CD4-positive, alpha-beta T cell (primary cell): ENCODE measurements at regions not wholly inside any gene's neighbourhood (a gene's known extent, or its start where the extent isn't known, plus 50 kb on each side); places are given as distances from the start of the nearest gene placed in this dataset.

ENCODE experiments used
- ATAC-seq: fragments of 200-7000 bp; cut with Tn5 transposase; one replicate; pipeline ENCODE4 v1.10.0; 2022; ENCODE audit warnings: mild to moderate bottlenecking; ENCODE audit not compliant: poor library complexity
- CTCF ChIA-PET: fragments of 350-600 bp; sonication (Branson Sonifier 250); formaldehyde crosslinking; loops from one replicate; lab custom pipeline; 2021; ENCODE audit warnings: antibody characterized with exemption, inconsistent platforms; lab: Charles Lee
- POLR2A ChIA-PET: fragments of 350-600 bp; sonication (Branson Sonifier 250); formaldehyde crosslinking; loops from one replicate; lab custom pipeline; 2021; ENCODE audit warnings: antibody characterized with exemption, inconsistent platforms; lab: Charles Lee
- DNase-seq, 14 experiments: peaks; one replicate each; pipeline ENCODE4 v3.0.0-alpha.2; 2013 to 2020; ENCODE audit warnings: mixed read lengths in 2 of 14
- H3K27ac ChIP-seq, 2 donors: one replicate each; pipeline versions ENCODE4 v1.5.1 to v1.7.0; 2013; ENCODE audit warnings: low read length in 2 of 2, low read depth in 1 of 2, mild to moderate bottlenecking in 1 of 2
- H3K27me3 ChIP-seq, 2 experiments: 1 replicate in 1 of 2; 2 replicates in 1 of 2; pipeline versions ENCODE4 v1.6.1 to v1.7.0; 2013; ENCODE audit warnings: low read length in 2 of 2, control low read depth in 1 of 2, mild to moderate bottlenecking in 1 of 2, moderate library complexity in 1 of 2; ENCODE audit not compliant: insufficient read depth in 2 of 2, control insufficient read depth in 1 of 2
- H3K36me3 ChIP-seq: one replicate; pipeline ENCODE4 v1.6.1; 2013; ENCODE audit warnings: low read length, control low read depth; ENCODE audit not compliant: insufficient read depth
- H3K4me1 ChIP-seq: one replicate; pipeline ENCODE4 v1.6.1; 2013; ENCODE audit warnings: low read length, control low read depth; ENCODE audit not compliant: insufficient read depth
- H3K4me3 ChIP-seq: one replicate; pipeline ENCODE4 v1.5.1; 2013; ENCODE audit warnings: mild to moderate bottlenecking, low read length, moderate library complexity
- H3K9me3 ChIP-seq, 2 experiments: 1 replicate in 1 of 2; 2 replicates in 1 of 2; pipeline versions ENCODE4 v1.6.1 to v1.7.0; 2013; ENCODE audit warnings: low read length in 2 of 2, mild to moderate bottlenecking in 2 of 2, control low read depth in 1 of 2, moderate library complexity in 1 of 2; ENCODE audit not compliant: control insufficient read depth in 1 of 2, insufficient read depth in 1 of 2
- H3K27ac Mint-ChIP-seq: one replicate; pipeline ENCODE4 v1.8.0; 2020; ENCODE audit warnings: mixed read lengths
- H3K27me3 Mint-ChIP-seq: one replicate; pipeline ENCODE4 v1.8.0; 2021; ENCODE audit warnings: mixed read lengths
- H3K36me3 Mint-ChIP-seq: one replicate; pipeline ENCODE4 v1.8.0; 2021; ENCODE audit warnings: low read depth, mixed read lengths
- H3K4me1 Mint-ChIP-seq: one replicate; pipeline ENCODE4 v1.8.0; 2021; ENCODE audit warnings: low read depth, mixed read lengths
- H3K4me3 Mint-ChIP-seq: one replicate; pipeline ENCODE4 v1.8.0; 2020; ENCODE audit warnings: mild to moderate bottlenecking, mixed read lengths
- H3K9me3 Mint-ChIP-seq: one replicate; pipeline ENCODE4 v1.8.0; 2020; ENCODE audit warnings: mixed read lengths
- intact Hi-C, 2 experiments: fragments of 100-400 bp; cut with DNase I in 1 of 2; cut with micrococcal nuclease in 1 of 2; formaldehyde crosslinking; loops; one replicate each; pipeline versions ENCODE4 v1.15.1 to v1.9.0; 2023 to 2025; cut with DNase I, micrococcal nuclease
- TF ChIP-seq, protein P1 (sequence below): fragments of 200-600 bp; IDR thresholded peaks from one replicate; pipeline ENCODE4 v1.8.0; 2022; ENCODE audit warnings: antibody characterized with exemption, mild to moderate bottlenecking

DNA sequence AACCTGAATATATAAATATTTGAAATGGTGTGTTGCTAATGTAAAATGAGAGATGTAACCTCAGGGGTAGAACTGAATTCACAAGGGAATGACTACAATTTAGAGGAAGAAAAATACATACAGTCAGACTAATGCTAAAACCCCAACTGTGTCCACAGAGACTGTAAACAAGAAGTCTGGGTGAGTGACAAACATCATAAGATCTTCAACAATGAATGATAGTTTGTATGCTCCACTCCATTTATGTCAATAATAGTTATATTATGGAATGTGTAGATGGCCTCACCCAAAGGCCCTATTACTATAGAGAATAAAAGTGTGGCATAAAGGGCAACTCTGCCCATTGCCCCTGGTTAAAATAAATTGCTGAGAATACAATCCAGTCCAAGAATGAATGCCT, 102.9 kb downstream of the CETN3 start:
- no peak for ATAC-seq
- no peaks in the 10 kb centered on the region for H3K9me3 Mint-ChIP-seq
- H3K27me3 ChIP-seq, result peaks cover 0 to 5% of the 10 kb centered on the region in 2 experiments
- H3K4me1 Mint-ChIP-seq, result no peaks in the 10 kb centered on the region
- TF ChIP-seq, protein P1, sequence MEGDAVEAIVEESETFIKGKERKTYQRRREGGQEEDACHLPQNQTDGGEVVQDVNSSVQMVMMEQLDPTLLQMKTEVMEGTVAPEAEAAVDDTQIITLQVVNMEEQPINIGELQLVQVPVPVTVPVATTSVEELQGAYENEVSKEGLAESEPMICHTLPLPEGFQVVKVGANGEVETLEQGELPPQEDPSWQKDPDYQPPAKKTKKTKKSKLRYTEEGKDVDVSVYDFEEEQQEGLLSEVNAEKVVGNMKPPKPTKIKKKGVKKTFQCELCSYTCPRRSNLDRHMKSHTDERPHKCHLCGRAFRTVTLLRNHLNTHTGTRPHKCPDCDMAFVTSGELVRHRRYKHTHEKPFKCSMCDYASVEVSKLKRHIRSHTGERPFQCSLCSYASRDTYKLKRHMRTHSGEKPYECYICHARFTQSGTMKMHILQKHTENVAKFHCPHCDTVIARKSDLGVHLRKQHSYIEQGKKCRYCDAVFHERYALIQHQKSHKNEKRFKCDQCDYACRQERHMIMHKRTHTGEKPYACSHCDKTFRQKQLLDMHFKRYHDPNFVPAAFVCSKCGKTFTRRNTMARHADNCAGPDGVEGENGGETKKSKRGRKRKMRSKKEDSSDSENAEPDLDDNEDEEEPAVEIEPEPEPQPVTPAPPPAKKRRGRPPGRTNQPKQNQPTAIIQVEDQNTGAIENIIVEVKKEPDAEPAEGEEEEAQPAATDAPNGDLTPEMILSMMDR, result no peak
- ChIA-PET POLR2A (no interaction called here), CTCF (no interaction called here)
- DNase-seq, result no peak
- no peaks in the 10 kb centered on the region for H3K36me3 ChIP-seq
- no peak overlapping the region for H3K4me3 Mint-ChIP-seq
- H3K4me1 ChIP-seq, result no peaks in the 10 kb centered on the region
- H3K27me3 Mint-ChIP-seq, result peaks cover 14% of the 10 kb centered on the region
- no peaks in the 10 kb centered on the region for H3K36me3 Mint-ChIP-seq
- no peak overlapping the region for H3K27ac ChIP-seq
- no peak overlapping the region for H3K4me3 ChIP-seq
- intact Hi-C loops, result no loop called here
- no peak overlapping the region for H3K27ac Mint-ChIP-seq
- no peaks in the 10 kb centered on the region for H3K9me3 ChIP-seq

DNA sequence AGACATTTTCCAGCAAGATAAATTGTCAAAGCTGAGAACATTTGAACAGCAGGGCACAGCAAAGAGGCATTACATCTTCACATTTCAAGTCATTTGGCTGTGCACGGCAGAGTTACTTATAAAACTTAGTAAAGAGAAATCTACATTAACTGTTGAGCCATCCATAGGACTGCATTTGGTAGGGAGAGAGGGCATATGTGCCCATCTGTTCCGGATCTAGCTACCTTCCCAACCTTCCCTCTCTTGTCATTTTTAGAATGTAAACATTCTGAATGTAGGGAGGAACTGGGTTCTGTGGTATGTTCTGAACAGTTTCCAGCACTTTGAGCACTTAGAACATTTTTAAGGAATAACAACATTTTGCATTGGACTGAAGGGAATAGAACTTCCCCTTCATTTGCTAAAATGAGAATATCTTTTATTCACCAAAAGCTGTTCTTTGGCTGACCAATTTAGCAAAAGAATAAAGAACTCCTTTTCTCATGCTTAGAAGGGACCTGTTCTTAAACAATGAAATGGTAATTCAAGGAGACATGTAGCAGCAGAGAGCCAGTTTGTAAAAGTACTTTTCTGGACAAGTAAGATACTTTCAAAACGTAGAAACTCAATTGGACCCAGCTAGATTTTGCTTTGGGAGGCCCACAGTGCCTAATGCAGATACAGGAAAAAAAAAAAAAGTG, 104.4 kb downstream of the CETN3 start:
- Mint-ChIP-seq H3K36me3 (no peaks in the 10 kb centered on the region), H3K27me3 (peaks cover 14% of the 10 kb centered on the region)
- CTCF ChIA-PET, result no interaction called here

DNA sequence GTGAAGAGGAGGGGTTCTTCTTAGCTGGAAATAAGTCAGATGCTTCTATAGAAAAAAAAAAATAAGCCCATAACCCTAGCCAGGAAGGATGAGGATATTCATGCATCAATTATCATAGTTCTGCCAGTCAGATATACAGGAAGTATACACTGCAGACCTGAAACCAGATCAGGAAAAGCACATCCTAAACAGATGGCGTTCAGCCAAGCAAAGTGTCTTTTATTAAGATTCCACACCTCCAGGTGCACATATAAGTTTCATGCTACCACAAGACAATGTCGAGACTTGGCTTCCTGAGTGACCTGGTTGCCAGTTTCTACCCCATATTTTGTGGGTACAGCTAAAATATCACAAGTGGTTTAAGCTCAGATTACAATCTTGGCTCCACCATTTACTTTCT, 108.3 kb downstream of the CETN3 start:
- Mint-ChIP-seq H3K4me3 (no peak overlapping the region), H3K9me3 (no peaks in the 10 kb centered on the region), H3K27ac (no peak overlapping the region), H3K4me1 (no peaks in the 10 kb centered on the region), H3K27me3 (peaks cover 14% of the 10 kb centered on the region), H3K36me3 (no peaks in the 10 kb centered on the region)
- intact Hi-C loops, result no loop called here
- H3K4me3 ChIP-seq, result no peak overlapping the region
- no peaks in the 10 kb centered on the region for H3K4me1 ChIP-seq
- H3K27me3 ChIP-seq, result no peaks in the 10 kb centered on the region
- TF ChIP-seq, protein P1, result no peak
- DNase-seq, result no peak
- no peak overlapping the region for H3K27ac ChIP-seq
- no peaks in the 10 kb centered on the region for H3K36me3 ChIP-seq
- ATAC-seq, result no peak
- ChIA-PET CTCF (no interaction called here), POLR2A (no interaction called here)
- no peaks in the 10 kb centered on the region for H3K9me3 ChIP-seq

More for the DNA sequence above, 104.4 kb downstream of the CETN3 start:
- no peaks in the 10 kb centered on the region for H3K9me3 ChIP-seq
- ATAC-seq, result no peak
- no peak overlapping the region for H3K4me3 ChIP-seq
- peaks cover 0 to 5% of the 10 kb centered on the region in 2 experiments for H3K27me3 ChIP-seq
- POLR2A ChIA-PET, result no interaction called here
- H3K4me1 ChIP-seq, result no peaks in the 10 kb centered on the region
- DNase-seq, result no peak
- no peaks in the 10 kb centered on the region for H3K4me1 Mint-ChIP-seq
- TF ChIP-seq, protein P1, result no peak
- H3K36me3 ChIP-seq, result no peaks in the 10 kb centered on the region
- no peak overlapping the region for H3K27ac ChIP-seq
- H3K9me3 Mint-ChIP-seq, result no peaks in the 10 kb centered on the region
- no peak overlapping the region for H3K4me3 Mint-ChIP-seq
- intact Hi-C loops, result no loop called here
- H3K27ac Mint-ChIP-seq, result no peak overlapping the region
